ENCODE measurements at regions not wholly inside any gene's neighbourhood (a gene's known extent, or its start where the extent isn't known, plus 50 kb on each side); places are given as distances from the start of the nearest gene placed in this dataset.

DNA sequence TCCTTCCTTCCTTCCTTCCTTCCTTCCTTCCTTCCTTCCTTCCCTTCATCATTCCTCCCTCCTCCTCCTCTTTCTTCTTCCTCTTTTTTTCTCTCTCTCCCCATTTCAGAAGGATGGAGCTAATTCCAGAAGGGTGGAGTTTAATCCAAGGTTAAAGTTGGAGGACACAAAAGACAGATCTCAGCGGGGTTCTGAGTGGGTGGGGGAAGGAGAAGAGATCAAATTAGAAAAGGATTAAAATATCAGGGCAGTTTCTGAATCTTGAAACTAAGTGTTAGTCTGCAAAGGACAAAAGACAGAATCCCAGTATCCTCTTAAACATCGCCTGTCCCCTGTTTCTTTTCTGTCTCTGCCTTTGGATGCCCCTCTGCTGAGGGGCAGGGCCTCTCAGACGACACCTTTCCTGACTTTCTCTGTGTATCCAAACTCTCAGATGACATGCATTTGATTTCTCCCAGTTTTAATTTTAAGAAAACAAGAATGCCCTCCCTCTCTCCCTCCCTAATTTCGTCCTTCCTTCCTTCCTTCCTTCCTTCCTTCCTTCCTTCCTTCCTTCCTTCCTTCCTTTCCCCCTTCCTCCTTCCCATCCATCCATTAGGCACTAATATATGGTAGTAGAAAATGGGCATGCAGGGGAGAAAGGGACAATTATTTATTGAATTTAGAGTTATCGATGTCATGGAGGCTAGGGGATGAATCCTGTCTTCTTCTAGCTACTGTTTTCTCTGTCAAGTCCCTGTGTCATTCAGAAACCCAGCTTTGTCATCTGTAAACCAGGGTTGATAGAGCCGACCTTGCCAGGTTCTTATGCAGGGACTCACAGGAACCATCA, 269.1 kb downstream of the VRK1 start:
- TF ChIP-seq, protein P1, sequence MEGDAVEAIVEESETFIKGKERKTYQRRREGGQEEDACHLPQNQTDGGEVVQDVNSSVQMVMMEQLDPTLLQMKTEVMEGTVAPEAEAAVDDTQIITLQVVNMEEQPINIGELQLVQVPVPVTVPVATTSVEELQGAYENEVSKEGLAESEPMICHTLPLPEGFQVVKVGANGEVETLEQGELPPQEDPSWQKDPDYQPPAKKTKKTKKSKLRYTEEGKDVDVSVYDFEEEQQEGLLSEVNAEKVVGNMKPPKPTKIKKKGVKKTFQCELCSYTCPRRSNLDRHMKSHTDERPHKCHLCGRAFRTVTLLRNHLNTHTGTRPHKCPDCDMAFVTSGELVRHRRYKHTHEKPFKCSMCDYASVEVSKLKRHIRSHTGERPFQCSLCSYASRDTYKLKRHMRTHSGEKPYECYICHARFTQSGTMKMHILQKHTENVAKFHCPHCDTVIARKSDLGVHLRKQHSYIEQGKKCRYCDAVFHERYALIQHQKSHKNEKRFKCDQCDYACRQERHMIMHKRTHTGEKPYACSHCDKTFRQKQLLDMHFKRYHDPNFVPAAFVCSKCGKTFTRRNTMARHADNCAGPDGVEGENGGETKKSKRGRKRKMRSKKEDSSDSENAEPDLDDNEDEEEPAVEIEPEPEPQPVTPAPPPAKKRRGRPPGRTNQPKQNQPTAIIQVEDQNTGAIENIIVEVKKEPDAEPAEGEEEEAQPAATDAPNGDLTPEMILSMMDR (conservative IDR thresholded peaks at IDR 0.05): no peak
- no peak for TF ChIP-seq ZFX (IDR thresholded peaks at IDR 0.05)
